BJ (cell line): ENCODE measurements at regions not wholly inside any gene's neighbourhood (a gene's known extent, or its start where the extent isn't known, plus 50 kb on each side); places are given as distances from the start of the nearest gene placed in this dataset.
"Not testable (repeated sequence)": the region's sequence is repeated elsewhere in the genome, so short reads cannot be mapped to it uniquely, and the experiment has no call there.

ENCODE experiments used
- CTCF ChIA-PET: fragments of 350-600 bp; formaldehyde crosslinking; extraction: SDS; loops from one replicate; lab custom pipeline; 2021; ENCODE audit warnings: antibody characterized with exemption, inconsistent platforms; lab: Yijun Ruan, JAX
- POLR2A ChIA-PET: fragments of 300-600 bp; sonication (Branson Sonifier 250); formaldehyde crosslinking; extraction: SDS; loops from one replicate; lab custom pipeline; 2021; ENCODE audit warnings: antibody characterized with exemption; lab: Charles Lee
- DNase-seq: peaks from one replicate; pipeline ENCODE4 v3.0.0-alpha.2; 2011; ENCODE audit warnings: low read depth
- H3K27me3 ChIP-seq: 2 replicates; pipeline ENCODE4 v1.6.0; 2011; ENCODE audit warnings: low read length; ENCODE audit not compliant: control insufficient read depth, insufficient read depth
- H3K36me3 ChIP-seq: 2 replicates; pipeline ENCODE4 v1.5.1; 2011; ENCODE audit warnings: low read length; ENCODE audit not compliant: control insufficient read depth, insufficient read depth
- H3K4me3 ChIP-seq: 2 replicates; pipeline ENCODE4 v1.5.1; 2011; ENCODE audit warnings: low read depth, mild to moderate bottlenecking, control low read depth, low read length

- H3K4me3 ChIP-seq, POLR2A ChIA-PET, CTCF ChIA-PET, H3K36me3 ChIP-seq, H3K27me3 ChIP-seq, DNase-seq: not testable (repeated sequence)
Observed at GRCh38 chr15:84154314-84154713, 81.3 kb upstream of the GOLGA6L4 start.

- H3K36me3 ChIP-seq, CTCF ChIA-PET, H3K4me3 ChIP-seq, DNase-seq, H3K27me3 ChIP-seq, POLR2A ChIA-PET: not testable (repeated sequence)
Observed at GRCh38 chr15:84154787-84155186, 80.8 kb upstream of the GOLGA6L4 start.

GRCh38 chr15:84155792-84156587 is 79.6 kb upstream of the GOLGA6L4 start:
- H3K4me3 ChIP-seq, POLR2A ChIA-PET, CTCF ChIA-PET, DNase-seq, H3K27me3 ChIP-seq, H3K36me3 ChIP-seq: not testable (repeated sequence)

GRCh38 chr15:84156588-84156840 is 79.1 kb upstream of the GOLGA6L4 start:
- H3K4me3 ChIP-seq, H3K27me3 ChIP-seq, CTCF ChIA-PET, DNase-seq, POLR2A ChIA-PET, H3K36me3 ChIP-seq: not testable (repeated sequence)

GRCh38 chr15:84157056-84157632 is 78.4 kb upstream of the GOLGA6L4 start:
- POLR2A ChIA-PET = not testable (repeated sequence)

GRCh38 chr15:84157857-84158256 is 77.7 kb upstream of the GOLGA6L4 start:
- DNase-seq, CTCF ChIA-PET, POLR2A ChIA-PET, H3K27me3 ChIP-seq, H3K36me3 ChIP-seq, H3K4me3 ChIP-seq: not testable (repeated sequence)

More at GRCh38 chr15:84157056-84157632, 78.4 kb upstream of the GOLGA6L4 start:
- DNase-seq, H3K27me3 ChIP-seq, H3K36me3 ChIP-seq, CTCF ChIA-PET, H3K4me3 ChIP-seq: not testable (repeated sequence)

GRCh38 chr15:84159346-84160269 is 76.0 kb upstream of the GOLGA6L4 start:
- POLR2A ChIA-PET, DNase-seq, H3K4me3 ChIP-seq, H3K36me3 ChIP-seq, CTCF ChIA-PET, H3K27me3 ChIP-seq: not testable (repeated sequence)

GRCh38 chr15:84164423-84165292 is 70.9 kb upstream of the GOLGA6L4 start:
- POLR2A ChIA-PET, CTCF ChIA-PET, H3K36me3 ChIP-seq, DNase-seq, H3K4me3 ChIP-seq, H3K27me3 ChIP-seq: not testable (repeated sequence)

- POLR2A ChIA-PET, CTCF ChIA-PET, H3K36me3 ChIP-seq, DNase-seq, H3K4me3 ChIP-seq, H3K27me3 ChIP-seq: not testable (repeated sequence)
Observed at GRCh38 chr15:84170029-84170428, 65.5 kb upstream of the GOLGA6L4 start.

- CTCF ChIA-PET, DNase-seq, H3K36me3 ChIP-seq, H3K27me3 ChIP-seq, POLR2A ChIA-PET: not testable (repeated sequence)
- H3K4me3 ChIP-seq = peak overlapping the region; percentile 38
Observed at GRCh38 chr15:84173231-84173610, 62.4 kb upstream of the GOLGA6L4 start.
